ENCODE measurements at regions not wholly inside any gene's neighbourhood (a gene's known extent, or its start where the extent isn't known, plus 50 kb on each side); places are given as distances from the start of the nearest gene placed in this dataset.

- Mint-ChIP-seq H3K27me3 (ENCODE audit: unreplicated experiment) (no peaks in the 10 kb centered on the region), H3K27ac (ENCODE audit: unreplicated experiment) (no peak overlapping the region), H3K36me3 (ENCODE audit: unreplicated experiment) (peaks cover 7% of the 10 kb centered on the region), H3K9me3 (ENCODE audit: unreplicated experiment) (peaks cover 19% of the 10 kb centered on the region), H3K4me1 (ENCODE audit: unreplicated experiment) (peaks cover 23% of the 10 kb centered on the region), H3K4me3 (ENCODE audit: unreplicated experiment) (no peak overlapping the region)
- TF ChIP-seq CTCF (IDR thresholded peaks at IDR 0.05) = no peak
- no peak for DNase-seq (ENCODE audit: extremely low spot score, unreplicated experiment)
These were observed 594.9 kb upstream of the DIPK2B start for GRCh38 chrX:45795546-45795945.

- Mint-ChIP-seq H3K27me3 (ENCODE audit: unreplicated experiment) (no peaks in the 10 kb centered on the region), H3K36me3 (ENCODE audit: unreplicated experiment) (peaks cover 7% of the 10 kb centered on the region), H3K4me3 (ENCODE audit: unreplicated experiment) (no peak overlapping the region), H3K4me1 (ENCODE audit: unreplicated experiment) (peaks cover 21% of the 10 kb centered on the region), H3K27ac (ENCODE audit: unreplicated experiment) (no peak overlapping the region), H3K9me3 (ENCODE audit: unreplicated experiment) (peaks cover 19% of the 10 kb centered on the region)
- DNase-seq (ENCODE audit: extremely low spot score, unreplicated experiment) = no peak
- no peak for TF ChIP-seq CTCF (IDR thresholded peaks at IDR 0.05)
These were observed 594.3 kb upstream of the DIPK2B start for GRCh38 chrX:45794995-45795337.

- DNase-seq (ENCODE audit: extremely low spot score, unreplicated experiment) = no peak
- Mint-ChIP-seq H3K4me3 (ENCODE audit: unreplicated experiment) (no peak overlapping the region), H3K36me3 (ENCODE audit: unreplicated experiment) (peaks cover 7% of the 10 kb centered on the region), H3K4me1 (ENCODE audit: unreplicated experiment) (peaks cover 18% of the 10 kb centered on the region), H3K9me3 (ENCODE audit: unreplicated experiment) (peaks cover 19% of the 10 kb centered on the region), H3K27ac (ENCODE audit: unreplicated experiment) (no peak overlapping the region), H3K27me3 (ENCODE audit: unreplicated experiment) (no peaks in the 10 kb centered on the region)
- TF ChIP-seq CTCF (IDR thresholded peaks at IDR 0.05) = no peak
These were observed 593.8 kb upstream of the DIPK2B start for GRCh38 chrX:45794323-45794994.

- Mint-ChIP-seq H3K27ac (ENCODE audit: unreplicated experiment) (peak overlapping the region; percentile 63), H3K4me1 (ENCODE audit: unreplicated experiment) (peaks cover 19% of the 10 kb centered on the region), H3K27me3 (ENCODE audit: unreplicated experiment) (no peaks in the 10 kb centered on the region), H3K4me3 (ENCODE audit: unreplicated experiment) (no peak overlapping the region), H3K9me3 (ENCODE audit: unreplicated experiment) (peaks cover 24% of the 10 kb centered on the region), H3K36me3 (ENCODE audit: unreplicated experiment) (peaks cover 7% of the 10 kb centered on the region)
- TF ChIP-seq CTCF (IDR thresholded peaks at IDR 0.05) = no peak
- no peak for DNase-seq (ENCODE audit: extremely low spot score, unreplicated experiment)
These were observed 588.3 kb upstream of the DIPK2B start for GRCh38 chrX:45788941-45789348.

GRCh38 chrX:45788315-45788714 lies 587.6 kb upstream of the DIPK2B start:
- Mint-ChIP-seq H3K4me1 (ENCODE audit: unreplicated experiment) (peaks cover 17% of the 10 kb centered on the region), H3K36me3 (ENCODE audit: unreplicated experiment) (peaks cover 7% of the 10 kb centered on the region), H3K27me3 (ENCODE audit: unreplicated experiment) (no peaks in the 10 kb centered on the region), H3K27ac (ENCODE audit: unreplicated experiment) (no peak overlapping the region), H3K9me3 (ENCODE audit: unreplicated experiment) (peaks cover 24% of the 10 kb centered on the region), H3K4me3 (ENCODE audit: unreplicated experiment) (no peak overlapping the region)
- no peak for TF ChIP-seq CTCF (IDR thresholded peaks at IDR 0.05)
- DNase-seq (ENCODE audit: extremely low spot score, unreplicated experiment) = no peak
